Heart left ventricle (tissue), 13 donors: ENCODE measurements at regions not wholly inside any gene's neighbourhood (a gene's known extent, or its start where the extent isn't known, plus 50 kb on each side); places are given as distances from the start of the nearest gene placed in this dataset.

ENCODE experiments used
- POLR2A ChIP-seq, 2 donors: fragments of 450-650 bp; IDR thresholded peaks; one replicate each; pipeline ENCODE4 v1.6.1; 2017; ENCODE audit warnings: antibody characterized with exemption in 2 of 2, mild to moderate bottlenecking in 2 of 2, moderate library complexity in 2 of 2
- TF ChIP-seq, protein P1 (sequence below), 12 donors: fragments of 200-600 bp; sonication (generic) in 4 of 12; IDR thresholded peaks; one replicate each; pipeline versions ENCODE4 v1.5.0 to v1.8.0; 2018 to 2022; ENCODE audit warnings: antibody characterized with exemption in 12 of 12, mild to moderate bottlenecking in 5 of 12
- donor health status: ischemic (EF 13 %, LVEDD 7.1; RV severe dilation, severe dysfunction).
- donor health status: DM: no; HTN: yes; CAD: no.
- donor health status: DM: no; HTN: no; CAD: no.
- donor health status: ischemic (EF 25% LVEDD 6.9; RV normal size, moderate dysfunction).
- donor health status: ischemic (EF 25% LVEDD 5.7; RV mildly dilated, moderate dysfunction).
- donor health status: ischemic (EF 35%, LVEDD 5.7; RV mildly dilated, moderate dysfunction).
- donor health status: nonischemic (EF 11% LVEDD 7.7; RV severe dilation, severe dysfunction).
- donor health status: DM: yes; HTN: yes; CAD: no.
- donor health status: PGD.
- donor health status: ischemic (EF 29% LVEDD 5.4; RV normal size, mild dysfunction).
- donor health status: nonischemic (EF 23%, LVEDD 6.1; RV moderate dilation, normal function).

GRCh38 chr12:18864900-18865561, 127.1 kb downstream of the CAPZA3 start:
- TF ChIP-seq, protein P1, sequence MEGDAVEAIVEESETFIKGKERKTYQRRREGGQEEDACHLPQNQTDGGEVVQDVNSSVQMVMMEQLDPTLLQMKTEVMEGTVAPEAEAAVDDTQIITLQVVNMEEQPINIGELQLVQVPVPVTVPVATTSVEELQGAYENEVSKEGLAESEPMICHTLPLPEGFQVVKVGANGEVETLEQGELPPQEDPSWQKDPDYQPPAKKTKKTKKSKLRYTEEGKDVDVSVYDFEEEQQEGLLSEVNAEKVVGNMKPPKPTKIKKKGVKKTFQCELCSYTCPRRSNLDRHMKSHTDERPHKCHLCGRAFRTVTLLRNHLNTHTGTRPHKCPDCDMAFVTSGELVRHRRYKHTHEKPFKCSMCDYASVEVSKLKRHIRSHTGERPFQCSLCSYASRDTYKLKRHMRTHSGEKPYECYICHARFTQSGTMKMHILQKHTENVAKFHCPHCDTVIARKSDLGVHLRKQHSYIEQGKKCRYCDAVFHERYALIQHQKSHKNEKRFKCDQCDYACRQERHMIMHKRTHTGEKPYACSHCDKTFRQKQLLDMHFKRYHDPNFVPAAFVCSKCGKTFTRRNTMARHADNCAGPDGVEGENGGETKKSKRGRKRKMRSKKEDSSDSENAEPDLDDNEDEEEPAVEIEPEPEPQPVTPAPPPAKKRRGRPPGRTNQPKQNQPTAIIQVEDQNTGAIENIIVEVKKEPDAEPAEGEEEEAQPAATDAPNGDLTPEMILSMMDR (IDR thresholded peaks at IDR 0.05), result no peak
- TF ChIP-seq POLR2A (IDR thresholded peaks at IDR 0.05), result no peak
